LoVo (cell line): ENCODE measurements at regions not wholly inside any gene's neighbourhood (a gene's known extent, or its start where the extent isn't known, plus 50 kb on each side); places are given as distances from the start of the nearest gene placed in this dataset.
"Not testable (repeated sequence)": the region's sequence is repeated elsewhere in the genome, so short reads cannot be mapped to it uniquely, and the experiment has no call there.

ENCODE experiments used
- DNase-seq: peaks from one replicate; pipeline ENCODE4 v3.0.0-alpha.2; 2016; ENCODE audit warnings: low spot score

- no peak for DNase-seq
Measured at GRCh38 chr21:26331205-26331980, 160.8 kb upstream of the APP start.

DNA sequence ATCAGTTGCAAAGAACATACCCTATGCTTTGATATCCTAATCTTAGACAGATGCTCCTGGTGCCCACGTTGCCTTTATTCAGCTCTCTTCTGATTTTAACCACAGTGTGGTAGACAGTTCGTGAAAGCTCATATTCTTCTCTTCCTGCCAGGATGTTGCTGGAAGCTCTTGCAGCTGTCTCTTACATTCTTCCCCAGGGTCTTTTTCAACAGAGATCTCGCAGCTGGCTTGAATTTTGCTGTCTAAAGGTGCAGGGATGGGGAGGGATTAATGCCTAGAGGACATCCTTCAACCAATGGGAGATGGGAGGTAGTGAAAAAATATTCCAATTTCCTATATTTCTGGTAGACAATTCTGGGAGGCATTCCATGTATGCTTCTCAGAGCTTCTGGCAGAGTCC is 150.0 kb upstream of the APP start:
- DNase-seq: no peak

- no peak for DNase-seq
Measured at GRCh38 chr21:26307640-26308039, 137.1 kb upstream of the APP start.

DNA sequence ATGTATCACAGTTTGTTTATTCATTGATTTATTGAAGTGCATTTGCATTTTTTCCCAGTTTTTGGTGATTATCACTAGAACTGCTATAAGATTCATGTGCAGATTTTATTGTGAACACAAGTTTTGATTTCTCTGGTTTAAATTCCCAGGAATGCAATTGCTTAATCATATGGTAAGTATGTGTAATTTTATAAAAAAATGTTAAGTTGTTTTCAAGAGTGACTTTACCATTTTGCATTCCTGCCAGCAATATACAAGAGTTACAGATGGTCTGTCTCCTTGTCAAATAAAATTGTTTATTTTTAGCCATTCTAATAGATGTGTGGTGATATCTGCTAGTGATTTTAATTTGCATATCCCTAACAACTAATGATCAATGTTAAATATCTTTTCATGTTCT is 127.3 kb upstream of the APP start:
- no peak for DNase-seq

- no peak for DNase-seq
Measured at GRCh38 chr21:26293141-26293946, 122.8 kb upstream of the APP start.

- no peak for DNase-seq
Measured at GRCh38 chr21:26288026-26288425, 117.5 kb upstream of the APP start.

GRCh38 chr21:26284531-26284930 is 114.0 kb upstream of the APP start:
- no peak for DNase-seq

DNA sequence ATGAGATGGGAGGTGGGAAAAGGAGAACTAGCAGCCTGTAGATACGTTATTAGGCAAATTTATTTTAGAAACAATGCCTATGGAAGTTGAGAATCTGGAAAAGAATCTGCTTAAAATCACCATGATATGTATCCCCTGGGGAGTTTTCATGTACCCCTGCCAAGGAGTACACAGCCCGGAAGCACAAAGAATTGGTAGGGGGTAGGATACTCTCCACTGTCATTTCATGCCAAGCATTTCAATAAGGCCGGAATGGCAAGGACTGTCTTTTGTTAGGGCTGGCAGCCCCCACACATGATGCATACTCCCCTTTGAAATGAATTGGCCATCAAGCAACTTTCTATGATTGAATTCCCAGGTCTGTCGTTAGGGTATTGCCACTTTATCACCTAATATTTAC is 111.5 kb upstream of the APP start:
- DNase-seq: no peak

- DNase-seq: no peak
Measured at GRCh38 chr21:26281506-26281905, 110.9 kb upstream of the APP start.

DNA sequence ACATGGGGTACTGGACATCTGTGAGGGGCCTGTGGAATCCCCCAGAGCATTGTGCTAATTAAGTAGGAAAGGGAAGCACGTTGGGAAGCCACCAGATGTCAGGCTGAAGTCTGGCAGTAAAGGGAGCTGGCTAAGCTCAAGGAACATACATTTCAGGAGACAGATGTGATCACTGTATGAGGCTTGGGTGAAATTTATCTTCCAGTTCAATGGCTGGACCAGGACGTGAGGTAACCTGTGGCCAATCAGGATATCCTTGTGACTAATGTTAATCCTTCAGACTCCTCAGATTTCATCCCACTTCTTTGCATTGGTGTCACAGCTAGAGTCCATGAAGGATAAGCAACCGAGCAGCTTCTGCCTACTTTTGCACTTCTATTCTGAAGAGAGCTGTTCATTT is 110.2 kb upstream of the APP start:
- DNase-seq: no peak

DNA sequence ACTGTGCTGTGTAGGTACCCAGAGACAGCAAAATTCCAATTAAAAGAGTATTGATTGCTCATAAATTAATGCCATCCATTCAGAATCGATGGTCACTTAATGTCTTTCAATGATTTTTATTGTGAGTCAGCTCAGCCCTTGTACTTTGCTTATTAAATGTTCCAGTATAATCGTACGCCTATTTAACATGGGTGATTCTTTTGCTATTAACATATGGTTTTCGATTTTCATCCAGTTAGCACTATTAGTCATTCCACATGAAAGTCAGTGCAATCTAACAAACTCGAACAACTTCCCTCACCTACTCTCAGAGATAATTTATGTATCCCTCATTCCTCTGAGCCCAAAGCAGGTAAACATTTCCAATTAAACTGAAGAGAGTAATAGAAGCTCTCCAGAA is 109.6 kb upstream of the APP start:
- DNase-seq: no peak

GRCh38 chr21:26275801-26276200 is 105.2 kb upstream of the APP start:
- no peak for DNase-seq

DNA sequence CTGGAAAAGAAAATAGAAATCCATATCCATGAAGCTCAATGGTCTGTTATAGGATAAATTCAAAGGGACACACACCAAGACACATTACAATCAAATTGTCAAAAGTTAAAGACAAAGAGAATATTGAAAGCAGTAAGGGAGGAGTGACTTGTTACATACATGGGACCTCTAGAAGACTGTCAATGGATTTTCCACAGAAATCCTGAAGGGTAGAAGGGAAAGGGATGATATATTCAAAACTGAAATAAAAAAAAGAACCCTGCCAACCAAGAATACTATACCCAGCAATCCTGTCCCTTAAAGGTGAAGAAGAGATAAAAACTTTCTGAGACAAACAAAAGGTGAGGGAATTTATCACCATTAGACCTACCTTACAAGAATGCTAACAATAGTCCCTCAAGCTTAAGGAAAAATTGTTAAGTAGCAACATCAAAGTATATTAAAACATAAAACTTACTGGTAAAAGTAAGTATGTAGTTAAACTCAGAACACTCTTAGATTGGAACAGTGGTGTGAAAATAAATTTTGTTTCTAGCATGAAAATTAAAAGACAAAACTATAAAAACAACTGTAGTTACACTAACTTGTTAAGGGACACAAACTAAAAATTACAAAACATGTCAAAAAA is 103.2 kb upstream of the APP start:
- no peak for DNase-seq

DNA sequence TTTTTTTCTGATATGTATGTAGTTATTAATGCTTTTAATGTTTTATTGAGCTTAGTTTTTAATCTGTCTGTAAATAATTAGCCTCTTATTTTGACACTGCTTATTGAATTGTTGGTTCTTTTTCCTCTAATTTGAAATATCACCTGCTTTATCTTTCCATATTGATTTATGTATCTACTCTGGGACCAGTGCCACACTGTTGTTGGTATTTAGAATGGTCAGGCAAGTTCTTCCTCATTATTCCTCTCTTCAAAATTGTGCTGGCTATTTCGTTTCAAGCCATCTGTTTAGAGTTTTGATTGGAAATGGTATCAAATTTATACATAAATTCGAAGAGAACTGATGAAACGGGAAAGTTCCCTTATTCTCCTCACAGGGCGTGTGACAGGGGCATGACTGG is 96.8 kb upstream of the APP start:
- no peak for DNase-seq

GRCh38 chr21:26246073-26246472 is 75.5 kb upstream of the APP start:
- DNase-seq: no peak

DNA sequence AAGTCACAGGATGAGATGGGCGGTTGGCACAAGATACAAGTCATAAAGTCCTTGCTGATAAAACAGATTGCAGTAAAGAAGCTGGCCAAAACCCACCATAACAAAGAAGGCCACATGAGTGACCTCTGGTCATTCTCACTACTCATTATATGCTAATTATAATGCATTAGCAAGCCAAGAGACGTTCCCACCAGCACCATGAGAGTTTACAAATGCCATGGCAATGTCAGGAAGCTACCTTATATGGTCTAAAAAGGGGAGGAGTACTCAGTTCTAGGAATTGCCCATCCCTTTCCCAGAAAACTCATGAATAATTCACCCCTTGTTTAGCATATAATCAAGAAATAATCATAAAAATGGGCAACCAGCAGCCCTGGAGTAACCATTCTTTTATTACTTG is 74.9 kb upstream of the APP start:
- no peak for DNase-seq

DNA sequence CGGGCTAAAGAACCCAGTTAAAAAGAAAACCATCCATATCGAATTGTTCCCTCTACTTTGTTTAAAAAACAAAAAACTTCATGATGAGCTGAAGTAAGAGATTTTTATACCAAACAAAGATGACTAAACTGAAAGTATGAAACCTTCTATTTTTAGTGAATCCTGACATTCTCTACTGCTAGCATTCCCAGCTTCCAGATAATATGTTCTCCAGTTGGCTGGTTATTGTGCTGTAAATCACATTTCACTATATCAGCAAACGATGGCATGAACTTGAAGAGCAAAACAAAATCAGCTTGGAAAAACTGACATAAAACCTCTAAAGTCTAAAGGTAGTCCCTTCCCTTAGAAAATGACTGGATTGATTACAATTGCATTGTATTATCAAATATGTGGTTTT is 68.1 kb upstream of the APP start:
- no peak for DNase-seq

- DNase-seq: no peak
Measured at GRCh38 chr21:26236281-26236680, 65.7 kb upstream of the APP start.

DNA sequence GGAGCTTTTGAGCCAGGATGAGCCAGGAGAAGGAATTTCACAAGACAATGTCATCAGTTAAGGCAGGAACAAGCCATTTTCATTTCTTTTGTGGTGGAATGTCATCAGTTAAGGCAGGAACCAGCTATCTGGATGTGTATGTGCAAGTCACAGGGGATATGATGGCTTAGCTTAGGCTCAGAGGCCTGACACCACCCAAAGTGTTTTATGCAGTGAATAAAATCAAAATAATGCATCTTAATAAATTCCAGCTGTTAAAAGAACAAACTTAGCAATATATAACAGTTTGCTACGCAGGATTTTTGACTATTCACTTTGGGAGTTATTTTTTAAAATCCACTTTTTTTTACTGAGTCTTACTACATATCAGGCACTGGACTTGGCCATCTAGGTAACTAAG is 62.7 kb upstream of the APP start:
- not testable (repeated sequence) for DNase-seq

GRCh38 chr21:26232491-26232890 is 61.9 kb upstream of the APP start:
- not testable (repeated sequence) for DNase-seq

DNA sequence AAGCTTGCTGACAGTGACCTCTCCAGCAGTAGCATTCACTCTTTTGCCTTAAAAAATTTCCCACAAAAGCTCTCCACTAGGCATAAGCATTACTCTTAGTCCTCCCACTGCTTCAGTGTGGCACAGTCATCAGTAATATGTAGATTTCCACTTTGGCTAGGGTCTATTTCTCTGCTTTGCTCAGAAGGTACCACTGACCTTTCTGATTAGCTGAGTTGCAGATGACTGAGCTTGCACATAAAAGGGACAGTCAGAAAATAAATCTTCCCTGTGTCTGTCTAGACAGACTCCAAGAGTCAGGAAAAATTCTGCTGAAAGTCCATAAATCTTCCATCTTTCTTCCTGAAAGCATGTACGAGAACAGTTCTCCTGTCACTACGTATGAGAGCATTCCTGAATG is 56.6 kb upstream of the APP start:
- DNase-seq: no peak

DNA sequence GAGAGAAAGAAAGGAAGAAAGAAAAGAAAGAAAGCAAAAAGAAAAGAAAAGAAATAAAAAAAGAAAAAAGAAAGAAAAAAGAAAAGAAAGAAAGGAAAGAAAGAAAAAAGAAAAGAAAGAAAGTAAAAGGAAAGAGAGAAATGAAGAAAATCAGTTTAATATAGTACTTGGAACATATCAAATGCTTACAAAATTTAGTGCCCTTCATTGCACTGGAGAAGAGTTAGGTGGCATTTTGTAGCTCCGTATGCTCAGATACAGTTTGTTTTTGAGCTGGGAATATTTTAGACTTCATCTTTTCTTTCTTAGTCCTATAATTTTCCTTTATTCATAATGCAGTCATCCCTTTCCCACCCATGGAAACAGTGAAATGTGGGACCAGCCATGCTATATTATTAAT is 56.2 kb upstream of the APP start:
- no peak for DNase-seq

GRCh38 chr21:26225046-26225445 is 54.5 kb upstream of the APP start:
- no peak for DNase-seq
